NCI-H526 treated with DMSO at 0.1 percent for 48 hours (cell line): ENCODE measurements at regions not wholly inside any gene's neighbourhood (a gene's known extent, or its start where the extent isn't known, plus 50 kb on each side); places are given as distances from the start of the nearest gene placed in this dataset.
"Not testable (repeated sequence)": the region's sequence is repeated elsewhere in the genome, so short reads cannot be mapped to it uniquely, and the experiment has no call there.

Experiments
- DNase-seq: peaks from one replicate; lab custom pipeline; 2025; lab: John Stamatoyannopoulos, UW

DNA sequence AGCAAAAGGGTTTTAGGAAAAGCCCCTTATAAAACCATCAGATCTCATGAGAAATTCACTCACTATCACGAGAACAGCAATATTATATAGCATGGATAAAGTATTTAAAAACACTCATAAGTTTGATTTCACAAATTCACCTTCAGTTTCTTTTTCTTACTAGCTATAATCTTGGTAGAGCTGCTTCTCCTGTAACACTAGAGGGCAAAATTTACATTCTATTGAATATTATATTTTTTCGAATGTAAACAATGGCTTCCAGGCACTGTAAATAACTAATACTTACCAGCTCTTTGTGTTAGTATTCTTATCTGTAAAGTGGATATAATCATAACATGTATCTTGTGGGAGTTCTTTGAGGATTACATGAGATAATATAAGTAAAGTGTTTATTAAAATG, 259.6 kb downstream of the CCER1 start:
- no peak for DNase-seq

DNA sequence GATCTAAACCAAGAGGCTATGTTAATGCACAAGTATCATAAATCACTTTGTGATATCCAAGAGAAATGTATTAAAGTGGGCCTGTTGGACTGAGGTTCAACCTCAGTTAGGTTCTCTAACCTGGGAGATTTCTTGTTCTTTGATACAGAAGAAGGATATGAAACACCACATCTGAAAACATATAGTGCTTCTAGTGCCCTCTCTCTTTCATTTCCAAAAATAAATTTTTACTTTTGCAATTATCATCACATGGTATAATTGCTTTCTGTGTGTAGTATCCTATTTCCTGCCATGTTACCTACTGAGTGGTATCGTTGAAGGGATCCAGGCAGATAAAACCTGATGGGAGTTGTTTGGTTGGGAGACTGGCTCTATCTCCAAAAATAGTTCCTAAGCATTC, 264.9 kb downstream of the CCER1 start:
- DNase-seq: no peak

DNA sequence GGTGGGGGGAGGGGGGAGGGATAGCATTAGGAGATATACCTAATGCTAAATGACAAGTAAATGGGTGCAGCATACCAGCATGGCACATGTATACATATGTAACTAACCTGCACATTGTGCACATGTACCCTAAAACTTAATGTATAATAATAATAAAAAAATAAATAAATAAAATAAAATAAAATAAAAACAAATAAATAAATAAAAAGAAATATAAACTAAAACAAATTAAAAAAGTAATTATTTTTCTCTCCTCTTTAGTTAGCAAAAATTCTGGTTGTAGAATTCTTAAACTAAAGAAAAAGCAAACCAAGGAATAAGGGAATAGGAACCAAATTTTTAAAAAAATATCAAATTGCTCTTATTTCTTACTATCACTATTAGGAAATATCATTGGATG, 267.3 kb downstream of the CCER1 start:
- not testable (repeated sequence) for DNase-seq

DNA sequence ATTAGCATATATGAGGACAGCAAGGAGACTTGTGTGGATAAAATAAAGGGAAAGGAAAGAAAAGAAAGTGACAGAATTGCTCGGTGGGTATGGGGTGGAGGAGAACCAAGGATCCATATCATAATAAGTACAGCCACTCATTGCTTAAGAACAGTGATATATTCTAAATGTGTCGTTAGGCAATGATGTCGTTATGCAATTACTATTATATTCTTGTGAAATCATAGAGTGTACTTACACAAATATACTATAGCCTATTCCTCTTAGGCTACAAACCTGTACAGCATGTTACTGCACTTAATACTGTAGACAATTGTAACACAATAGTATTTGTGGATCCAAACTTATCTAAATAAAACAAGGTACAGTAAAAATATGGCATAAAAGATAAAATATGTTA, 271.1 kb downstream of the CCER1 start:
- DNase-seq: no peak

DNA sequence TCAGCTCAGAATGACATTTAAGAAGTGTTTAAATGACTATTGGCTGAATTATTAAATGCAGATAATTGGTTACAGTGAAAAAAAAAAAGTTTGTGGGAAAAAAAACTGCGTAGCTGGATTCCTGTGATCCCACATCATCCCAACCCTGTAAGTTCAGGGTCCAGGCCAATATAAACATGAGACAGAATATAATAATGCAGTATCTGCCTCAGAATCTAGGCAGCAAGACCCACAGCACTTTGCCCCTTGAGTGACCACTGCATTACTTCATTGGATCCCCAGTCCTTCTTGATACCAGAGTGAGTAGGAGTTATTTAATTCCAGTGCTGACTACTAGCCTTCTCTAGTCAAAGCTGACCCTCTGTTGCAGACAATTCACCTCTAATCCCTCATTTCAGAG, 272.6 kb downstream of the CCER1 start:
- DNase-seq: no peak

DNA sequence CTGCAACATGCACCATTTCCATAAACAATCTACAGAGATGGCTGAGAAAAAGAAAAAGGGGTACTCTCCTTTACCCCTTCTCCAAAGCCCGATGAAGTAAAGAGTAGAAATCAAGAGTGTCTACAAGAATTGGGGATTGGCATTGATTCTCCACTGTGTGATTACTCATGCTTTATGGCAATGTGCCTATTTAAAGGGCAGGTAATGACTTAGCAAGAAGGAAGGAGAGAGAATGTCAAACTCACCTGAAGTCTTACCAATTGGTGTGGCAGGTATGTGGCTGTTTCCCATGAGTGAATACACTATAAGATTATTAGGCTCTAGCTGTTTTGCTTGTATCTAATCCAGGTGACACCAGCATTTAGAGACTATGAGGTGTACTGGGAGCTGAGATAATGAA, 275.3 kb downstream of the CCER1 start:
- no peak for DNase-seq

DNA sequence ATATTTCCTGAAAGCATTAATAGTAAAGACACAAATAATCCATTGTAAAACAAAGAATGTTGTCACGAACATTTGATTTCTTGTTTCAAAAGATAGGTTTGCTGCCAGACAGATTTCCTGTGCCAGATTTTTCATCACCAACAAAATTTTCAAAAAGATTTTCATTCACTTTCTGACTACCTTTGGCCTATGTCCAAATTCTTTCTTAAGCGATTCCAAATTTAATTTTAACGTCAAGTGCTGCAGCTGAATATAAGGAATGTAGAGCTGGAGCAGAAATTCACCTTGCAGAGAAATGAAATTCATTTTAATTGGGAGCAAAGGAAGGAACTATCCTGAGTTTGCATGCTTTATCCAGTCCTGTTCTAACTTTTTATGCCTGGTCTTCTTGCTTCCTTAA, 277.4 kb downstream of the CCER1 start:
- DNase-seq: no peak

DNA sequence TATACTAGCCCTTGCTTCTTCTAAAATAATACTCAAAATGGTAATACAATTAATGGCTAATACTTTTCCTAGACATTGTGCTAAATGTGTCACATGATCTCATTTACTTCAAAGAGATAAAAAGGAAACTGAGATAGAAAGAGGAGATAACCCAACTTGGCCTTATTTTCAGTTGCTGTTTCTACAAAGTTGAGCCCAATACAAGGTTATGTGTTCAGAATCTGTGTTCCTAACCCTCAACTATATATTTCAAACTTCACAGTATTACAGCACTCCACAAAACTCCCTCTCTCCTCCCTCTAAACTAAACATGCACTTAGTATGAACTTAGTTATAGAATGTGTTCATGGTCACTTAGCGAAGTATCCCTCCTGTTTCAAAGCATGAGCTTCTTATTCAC, 277.9 kb downstream of the CCER1 start:
- DNase-seq: no peak

DNA sequence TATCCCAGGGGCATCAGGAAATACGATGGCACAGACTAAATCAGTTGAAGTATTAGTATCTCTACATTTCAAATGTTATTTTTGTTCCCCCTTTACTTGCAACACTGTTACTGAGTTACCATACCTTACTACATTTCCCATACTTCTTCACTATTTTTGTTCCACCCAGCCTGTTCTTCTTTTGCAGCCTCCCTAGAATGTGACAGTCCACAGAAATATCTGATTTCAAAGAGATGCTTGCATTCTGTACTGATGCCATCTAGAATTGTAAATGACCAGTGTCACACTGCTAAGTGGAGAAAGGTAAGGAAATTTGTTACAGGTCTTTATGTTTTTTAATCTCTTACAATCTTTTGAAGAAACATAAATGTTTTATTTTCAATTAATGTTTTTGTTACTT, 279.9 kb downstream of the CCER1 start:
- DNase-seq: no peak

DNA sequence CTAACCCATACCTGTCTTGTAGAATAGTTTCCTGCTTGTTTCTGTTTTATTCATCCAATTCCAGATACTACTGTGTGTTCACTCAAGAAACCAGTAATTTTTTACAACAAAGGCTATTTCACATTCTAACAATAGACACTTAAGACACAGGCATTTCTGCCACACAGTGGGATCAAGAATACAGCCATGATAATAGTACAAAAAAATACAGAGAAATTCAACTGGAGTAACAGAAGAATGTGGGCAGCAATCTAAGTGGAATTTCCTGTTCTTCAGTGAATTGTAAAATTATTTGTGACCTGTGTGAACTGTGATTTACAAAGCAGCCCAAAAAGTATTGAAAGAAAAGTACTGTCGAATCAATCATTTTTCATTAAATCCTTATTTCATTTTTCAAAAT, 282.9 kb downstream of the CCER1 start:
- no peak for DNase-seq

DNA sequence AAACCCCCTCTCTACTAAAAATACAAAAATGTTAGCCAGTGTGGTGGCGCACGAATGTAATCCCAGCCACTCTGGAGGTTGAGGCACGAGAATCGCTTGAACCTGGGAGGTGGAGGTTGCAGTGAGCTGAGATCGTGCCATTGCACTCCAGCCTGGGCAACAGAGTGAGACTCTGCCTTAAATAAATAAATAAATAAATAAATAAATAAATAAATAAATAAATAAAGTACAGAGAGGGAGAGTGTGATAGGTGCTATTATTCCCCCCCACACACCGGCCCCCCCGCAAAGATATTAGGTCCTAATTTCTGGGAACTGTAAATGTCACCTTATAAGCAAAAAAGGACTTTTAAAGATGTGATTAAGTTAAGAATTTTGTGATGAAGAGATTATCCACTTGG, 291.0 kb downstream of the CCER1 start:
- not testable (repeated sequence) for DNase-seq

DNA sequence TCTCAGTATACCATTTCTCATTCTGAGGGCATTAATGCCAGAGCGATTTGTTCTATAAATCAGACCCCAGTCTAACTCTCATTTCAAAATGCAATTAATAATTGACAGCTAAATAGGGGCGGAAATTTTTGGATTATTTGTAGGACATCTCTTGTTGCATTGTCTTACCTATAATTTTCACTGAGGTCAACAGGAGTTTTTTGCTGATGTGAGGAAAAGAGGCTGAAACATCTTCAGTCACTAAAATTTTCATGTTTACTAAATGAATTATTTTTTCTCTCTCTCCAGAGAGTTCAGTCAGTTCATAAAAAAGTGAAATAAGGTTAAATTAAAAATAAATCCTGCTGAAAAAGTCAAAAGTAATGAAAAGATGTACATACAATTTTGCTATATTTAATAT, 295.9 kb downstream of the CCER1 start:
- no peak for DNase-seq

DNA sequence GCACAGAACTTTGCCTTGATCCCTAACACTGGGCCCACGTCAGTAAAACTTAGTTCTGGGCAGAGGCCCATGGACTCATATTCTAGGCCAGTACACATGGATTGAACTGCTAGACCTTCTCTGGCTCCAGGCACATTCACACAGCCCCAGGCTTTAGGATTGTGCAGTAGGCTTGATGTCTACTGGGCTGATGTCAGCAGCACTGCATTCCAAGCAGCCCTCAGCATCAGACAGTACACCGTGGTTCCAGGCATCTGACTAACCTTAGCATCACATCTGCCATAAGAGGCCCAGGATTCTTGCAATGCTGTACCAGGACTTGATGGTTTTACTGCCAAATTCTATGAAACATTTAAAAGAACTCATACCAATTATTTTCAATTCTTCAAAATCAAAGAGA, 301.9 kb downstream of the CCER1 start:
- DNase-seq: no peak

DNA sequence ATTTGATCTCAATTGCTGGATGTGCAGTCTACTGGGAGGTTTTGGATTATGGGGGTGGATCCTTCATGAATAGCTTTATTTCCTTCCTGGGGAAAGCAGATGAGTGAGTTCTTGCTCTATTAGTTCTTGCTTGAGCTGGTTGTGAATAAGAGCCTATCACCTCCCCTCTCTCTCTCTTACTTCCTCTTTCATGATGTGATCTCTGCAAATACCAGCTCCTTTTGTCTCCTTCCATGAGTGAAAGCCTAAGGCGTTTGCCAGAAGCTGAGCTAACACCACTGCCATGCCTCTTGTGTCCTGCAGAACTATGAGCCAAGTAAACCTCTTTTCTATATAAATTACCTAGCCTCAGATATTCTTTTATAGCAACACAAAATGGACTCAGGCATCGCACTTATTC, 302.7 kb downstream of the CCER1 start:
- DNase-seq: no peak

DNA sequence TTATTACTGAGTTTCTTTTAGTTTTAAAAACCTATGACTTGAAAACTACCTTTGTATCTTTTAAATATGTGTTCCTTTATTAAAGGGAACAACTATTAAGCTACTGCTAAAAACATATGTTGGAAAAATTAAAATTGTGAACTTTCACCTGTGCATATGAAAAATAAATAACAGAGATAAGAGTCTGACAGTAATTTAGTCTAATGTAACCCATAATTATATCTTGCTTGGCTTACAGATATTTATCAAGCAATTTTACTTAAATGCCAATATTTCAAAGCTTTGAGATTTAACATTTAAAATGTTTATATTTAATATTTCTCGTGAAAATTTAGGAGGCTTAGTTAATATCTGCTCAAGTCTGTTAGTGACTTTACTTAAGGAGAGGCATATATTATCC, 309.8 kb downstream of the CCER1 start:
- no peak for DNase-seq

DNA sequence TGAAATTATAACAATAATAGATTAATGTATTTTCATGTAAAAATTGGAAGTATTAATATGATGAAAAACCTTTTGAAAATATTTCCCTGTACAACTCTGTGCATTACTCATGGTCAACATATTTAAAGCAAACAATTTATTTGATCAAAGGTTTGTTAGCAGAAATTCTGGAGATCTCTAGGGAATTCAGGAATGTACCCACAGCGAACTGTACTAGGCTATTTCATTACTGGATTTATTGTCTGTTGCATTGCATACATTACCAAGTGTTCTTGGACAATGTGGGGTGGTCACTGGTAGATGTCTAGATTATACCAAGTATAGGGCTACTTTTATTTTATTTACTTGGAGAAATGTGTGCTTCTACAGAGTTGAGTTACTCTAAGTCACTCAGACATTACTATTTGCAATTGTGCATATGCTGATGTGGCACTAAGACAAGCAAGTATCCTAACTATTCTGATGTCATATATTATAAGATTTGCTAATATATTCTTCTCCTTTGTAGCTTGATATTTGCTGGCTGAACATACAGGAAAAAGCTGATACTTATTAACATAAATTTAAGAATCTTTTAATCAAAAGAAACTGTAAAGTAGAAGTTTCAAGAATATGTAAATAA, 323.3 kb downstream of the CCER1 start:
- no peak for DNase-seq

DNA sequence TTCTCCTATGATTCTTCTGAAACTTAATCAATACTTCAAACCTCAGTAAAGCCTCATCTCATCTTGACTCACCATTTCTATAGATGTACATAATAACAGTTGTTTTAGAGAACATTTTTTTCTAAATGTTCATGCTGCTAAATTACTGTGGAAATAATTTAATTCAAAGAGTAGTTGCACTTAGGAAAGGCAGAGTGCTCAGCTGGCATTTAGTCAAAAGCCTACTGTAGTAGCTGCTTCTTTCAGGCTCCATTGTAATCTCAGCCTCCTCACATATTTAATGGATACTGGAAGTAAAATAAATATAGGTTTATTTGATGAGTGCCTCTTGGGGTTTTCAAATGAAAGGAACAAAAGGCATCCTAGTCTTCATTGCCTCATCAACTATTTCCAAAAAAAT, 325.0 kb downstream of the CCER1 start:
- no peak for DNase-seq

DNA sequence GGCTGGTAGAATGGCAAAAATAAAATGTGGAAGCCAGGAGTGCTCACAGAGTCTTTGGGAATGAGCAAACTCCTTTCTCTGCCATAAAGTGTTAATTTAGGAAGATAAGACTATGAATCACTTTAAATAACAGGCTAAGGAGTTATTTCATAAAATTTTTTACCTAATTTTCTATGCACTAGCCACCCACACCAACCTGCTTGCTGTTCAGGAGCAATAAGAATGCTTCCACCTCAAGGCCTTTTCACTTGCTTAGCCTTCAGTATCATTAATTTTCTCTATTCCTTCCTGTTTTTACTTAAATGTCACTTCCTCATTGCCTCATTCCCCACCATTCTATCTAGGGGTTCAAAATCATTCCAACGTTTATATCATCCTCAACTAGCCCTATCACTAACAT, 326.8 kb downstream of the CCER1 start:
- DNase-seq: no peak

DNA sequence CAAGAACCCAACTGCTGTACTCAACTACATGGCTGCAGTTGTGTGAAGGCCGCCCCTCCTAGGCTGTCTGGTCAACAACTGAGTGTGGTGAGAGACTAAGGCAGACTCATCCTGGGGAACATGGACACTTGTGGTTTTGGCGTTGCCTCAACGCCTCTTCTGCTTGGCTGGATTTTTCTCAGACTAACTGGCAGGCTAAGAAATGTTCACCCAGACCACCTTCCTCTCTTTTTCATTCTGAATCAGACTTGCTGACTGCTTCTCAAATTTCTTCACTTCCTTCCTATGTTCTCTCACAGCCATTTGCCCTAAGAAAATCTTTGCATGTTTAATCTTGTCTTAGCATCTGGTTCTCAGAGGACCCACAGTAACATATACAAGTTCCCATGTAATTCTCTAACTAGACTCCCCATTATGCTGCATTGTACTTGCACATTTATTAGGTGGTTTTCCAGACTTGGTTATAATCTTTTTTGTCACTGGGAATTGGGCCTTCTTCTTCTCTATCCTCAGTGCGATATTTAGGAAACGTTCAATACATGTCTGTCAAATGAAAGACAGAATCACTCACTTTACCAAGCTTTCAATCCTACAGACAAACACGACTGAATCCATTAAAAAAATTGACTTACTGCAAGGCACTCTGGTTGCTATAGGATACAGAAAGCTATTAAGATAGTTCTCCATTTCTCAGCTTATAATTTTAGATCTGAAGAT, 327.6 kb downstream of the CCER1 start:
- DNase-seq: no peak

DNA sequence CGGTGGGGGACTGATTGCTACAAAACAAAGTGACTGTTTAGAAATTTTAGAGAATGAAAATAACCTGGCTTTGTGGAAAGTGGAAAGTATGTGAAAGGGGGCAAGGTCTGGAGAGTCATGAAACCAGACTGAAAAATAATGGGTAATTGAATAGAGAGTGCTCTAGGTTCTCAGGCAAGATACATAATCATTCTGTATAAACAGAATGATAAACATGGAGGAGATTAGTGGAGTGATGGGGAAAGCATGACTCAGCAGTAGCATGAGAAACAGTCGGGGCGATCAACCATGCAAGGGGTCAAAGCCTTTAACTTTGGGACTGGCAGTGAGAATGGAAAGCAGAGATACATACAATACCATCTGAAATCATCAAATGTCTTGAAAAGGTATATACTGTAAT, 332.5 kb downstream of the CCER1 start:
- DNase-seq: no peak

DNA sequence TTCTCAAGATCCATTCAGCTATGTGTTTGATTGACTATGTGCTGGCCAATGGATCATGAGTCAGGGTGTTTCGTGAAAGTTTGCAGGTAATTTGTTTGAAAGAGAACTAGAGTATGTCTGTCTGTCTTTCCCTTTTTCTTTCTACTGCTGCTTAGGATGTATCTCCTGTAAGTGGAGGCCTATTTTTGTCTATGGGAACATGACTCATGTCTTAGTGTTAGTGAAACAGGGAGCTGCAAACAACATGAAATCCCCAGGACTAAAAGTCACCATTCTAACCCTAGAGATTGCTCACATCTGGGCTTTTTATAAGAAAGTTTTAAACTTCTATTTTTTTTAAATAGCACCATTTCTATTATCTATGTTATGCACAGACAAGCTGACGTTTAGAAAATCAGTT, 333.0 kb downstream of the CCER1 start:
- DNase-seq: no peak

DNA sequence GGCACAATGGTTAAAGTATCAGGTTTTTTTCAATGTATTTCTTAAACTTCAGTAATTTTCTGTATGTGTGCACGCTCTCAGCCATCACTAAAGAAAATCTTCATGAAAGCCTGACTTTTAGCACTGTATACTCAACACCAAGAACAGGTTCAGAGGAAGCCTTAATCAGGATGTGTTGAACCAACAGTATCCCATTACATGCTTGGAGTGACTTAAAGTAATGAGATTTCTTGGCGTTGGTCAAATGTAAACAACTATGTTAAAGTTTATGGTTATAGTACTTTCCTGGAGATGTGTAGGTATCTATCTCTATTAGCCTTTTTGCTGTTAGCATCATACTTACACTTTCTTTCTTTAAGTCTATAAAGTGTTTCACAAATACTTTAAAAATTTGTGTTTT, 335.0 kb downstream of the CCER1 start:
- no peak for DNase-seq

DNA sequence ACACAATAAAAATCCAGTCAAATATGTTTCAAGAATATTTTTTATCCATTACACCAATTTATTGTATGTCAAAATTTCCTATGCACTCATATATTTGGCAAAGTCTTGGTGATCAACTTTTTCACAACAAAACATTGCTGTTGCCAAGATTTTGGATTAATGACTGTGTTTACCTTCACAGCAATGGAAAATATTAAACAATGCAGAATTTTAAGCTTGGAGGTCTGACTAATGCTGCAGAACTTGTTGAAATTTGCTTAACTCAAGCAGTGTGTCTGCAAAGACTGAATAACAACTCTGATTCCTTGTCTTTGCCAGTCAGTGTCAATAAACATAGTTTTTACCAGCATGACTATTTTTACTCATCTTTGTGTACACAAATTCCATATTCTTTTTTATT, 336.4 kb downstream of the CCER1 start:
- no peak for DNase-seq

DNA sequence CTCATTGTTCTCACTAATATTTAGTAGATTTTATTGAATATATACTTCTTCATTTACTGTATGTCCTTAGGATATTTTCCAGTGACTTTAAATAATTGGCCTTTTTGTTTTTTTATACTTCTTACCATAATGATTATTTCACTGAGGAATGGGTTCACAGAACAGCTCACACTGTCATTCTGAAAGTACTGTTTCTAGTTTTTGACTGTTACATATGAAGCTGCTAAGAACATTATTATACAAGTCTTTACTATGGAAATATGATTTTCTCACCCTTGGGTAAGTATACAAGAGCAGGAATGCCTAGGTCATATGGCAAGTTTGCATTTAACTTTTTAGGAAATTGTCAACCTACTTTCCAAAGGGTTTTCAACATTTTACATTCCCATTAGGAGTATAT, 343.1 kb downstream of the CCER1 start:
- DNase-seq: no peak
